M059J (cell line): ENCODE measurements at regions not wholly inside any gene's neighbourhood (a gene's known extent, or its start where the extent isn't known, plus 50 kb on each side); places are given as distances from the start of the nearest gene placed in this dataset.
A peak's percentile ranks its signal among the peaks of the same experiment; 100 is the strongest.
"Not testable (repeated sequence)": the region's sequence is repeated elsewhere in the genome, so short reads cannot be mapped to it uniquely, and the experiment has no call there.

Source experiments
- DNase-seq: peaks from one replicate; pipeline ENCODE4 v3.0.0-alpha.2; 2012; ENCODE audit warnings: low read depth

DNA sequence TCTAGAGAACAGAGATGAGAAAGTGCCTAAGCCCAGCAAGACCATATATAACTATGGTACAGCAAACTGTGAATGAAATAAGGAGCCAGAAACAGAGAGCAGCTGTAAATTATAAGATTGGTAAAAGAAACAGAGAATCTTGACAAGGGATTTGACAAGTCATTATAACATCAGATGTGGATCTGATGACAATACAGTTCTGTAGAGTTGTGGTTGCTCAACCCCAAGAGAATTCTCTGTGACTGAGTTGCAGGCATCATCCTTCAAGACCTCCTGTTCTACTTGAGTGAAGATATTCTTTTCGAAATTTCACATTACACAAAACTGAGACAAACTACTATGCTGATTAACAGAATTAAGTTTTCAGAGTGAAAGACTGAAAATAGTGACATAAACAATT is 343.1 kb upstream of the SLC39A10 start:
- DNase-seq: no peak

DNA sequence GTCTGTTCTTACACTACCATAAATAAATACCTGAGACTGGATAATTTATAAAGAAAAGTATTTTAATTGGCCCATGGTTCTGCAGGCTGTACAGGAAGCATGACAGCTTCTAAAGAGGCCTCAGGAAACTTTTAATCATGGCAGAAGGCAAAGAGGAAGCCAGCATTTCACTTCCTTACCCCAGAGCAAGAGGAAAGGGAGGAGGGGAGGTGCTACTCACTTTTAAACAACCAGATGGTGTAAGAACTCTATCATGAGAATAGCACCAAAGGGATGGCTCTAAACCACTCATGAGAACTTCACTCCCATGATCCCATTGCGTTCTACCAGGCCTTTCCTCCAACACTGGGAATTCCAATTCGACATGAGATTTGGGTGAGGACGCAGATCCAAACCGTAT is 344.4 kb upstream of the SLC39A10 start:
- no peak for DNase-seq

DNA sequence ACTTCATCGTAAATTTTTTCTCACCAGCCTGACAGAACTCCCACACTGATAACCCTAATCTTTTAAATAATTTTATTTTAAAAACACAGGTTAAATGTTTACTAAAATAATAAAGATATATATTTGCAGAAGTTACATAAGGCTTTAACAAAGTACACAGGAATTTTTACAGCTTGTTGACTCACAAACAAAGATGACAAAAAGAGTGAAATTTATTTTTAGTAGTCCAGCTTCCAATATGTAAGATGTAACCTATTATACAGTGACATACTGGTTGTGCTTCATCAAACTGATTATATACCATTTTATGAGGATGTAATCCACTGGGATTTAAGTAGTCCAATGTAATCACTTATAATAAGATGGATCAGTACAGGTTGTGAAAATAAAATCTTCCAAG is 348.9 kb upstream of the SLC39A10 start:
- DNase-seq: no peak

DNA sequence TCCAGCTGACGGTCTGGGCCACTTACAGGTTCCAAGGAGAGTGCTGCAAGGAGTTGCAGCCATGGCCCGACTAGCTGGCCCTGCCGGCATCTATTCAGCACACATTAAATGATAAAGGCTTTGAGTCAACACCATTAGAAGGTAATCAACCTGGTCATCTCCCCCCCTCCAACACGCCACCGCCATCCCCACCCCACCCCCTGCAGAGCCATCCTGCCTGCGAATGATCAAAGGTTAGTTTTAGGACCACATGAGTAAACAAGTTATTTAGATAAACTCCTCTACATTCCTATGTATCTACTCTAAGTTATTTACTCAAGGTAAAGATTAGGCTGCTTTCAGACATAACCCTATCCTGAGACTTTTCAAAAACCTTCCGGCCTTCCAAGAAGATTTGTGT is 349.3 kb upstream of the SLC39A10 start:
- DNase-seq: no peak

DNA sequence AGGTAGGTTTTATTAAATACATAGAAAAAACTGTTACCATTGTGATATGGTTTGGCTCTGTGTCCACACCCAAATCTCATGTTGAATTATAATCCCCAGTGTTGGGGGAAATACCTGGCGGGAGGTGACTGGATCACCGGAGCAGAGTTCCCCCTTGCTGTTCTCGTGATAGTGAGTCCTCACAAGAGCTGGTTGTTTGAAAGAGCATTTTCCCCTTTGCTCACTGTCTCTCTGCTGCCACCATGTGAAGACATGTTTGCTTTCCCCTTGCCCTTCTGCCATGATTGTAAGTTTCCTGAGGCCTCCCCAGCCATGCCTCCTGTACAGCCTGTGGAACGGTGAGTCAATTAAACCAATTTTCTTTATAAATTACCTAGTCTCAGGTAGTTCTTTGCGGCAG is 352.7 kb upstream of the SLC39A10 start:
- peak; percentile 38 for DNase-seq

DNA sequence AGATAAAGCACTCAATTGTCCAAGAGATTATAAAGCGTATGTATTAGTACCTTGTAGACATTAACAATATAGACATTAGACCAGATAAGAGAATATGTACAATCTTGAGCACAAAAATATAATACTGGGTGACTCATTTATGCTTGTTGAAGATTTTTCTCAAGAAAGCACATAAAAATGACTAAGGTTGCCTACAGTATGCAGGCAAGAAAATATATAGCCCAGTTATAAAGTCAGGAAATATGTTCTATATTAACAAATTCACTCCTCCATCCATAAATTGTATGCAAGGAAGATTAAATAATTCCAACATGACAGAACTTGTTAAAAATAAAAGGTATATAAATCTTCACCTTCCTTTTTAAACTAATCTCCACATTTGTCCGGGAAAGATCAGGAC is 356.4 kb upstream of the SLC39A10 start:
- DNase-seq: no peak

DNA sequence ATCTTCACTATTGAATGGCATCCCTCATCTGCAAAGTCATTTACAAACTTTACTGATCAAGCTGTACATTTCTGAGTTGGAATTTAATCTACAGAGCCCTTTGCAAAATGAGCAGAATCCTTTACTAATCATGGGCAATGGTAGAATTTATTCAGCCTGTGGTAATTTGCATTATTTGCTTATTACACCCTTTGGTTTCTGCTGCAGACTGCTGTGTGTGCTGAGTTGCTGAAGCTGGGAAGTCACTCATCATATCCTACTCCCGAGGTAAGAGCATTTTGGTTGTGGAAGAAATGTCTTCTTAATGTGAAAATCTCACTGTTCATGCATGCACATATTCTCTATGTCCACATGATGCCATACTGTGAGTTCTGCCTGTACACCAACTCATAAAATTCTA is 357.4 kb upstream of the SLC39A10 start:
- no peak for DNase-seq

DNA sequence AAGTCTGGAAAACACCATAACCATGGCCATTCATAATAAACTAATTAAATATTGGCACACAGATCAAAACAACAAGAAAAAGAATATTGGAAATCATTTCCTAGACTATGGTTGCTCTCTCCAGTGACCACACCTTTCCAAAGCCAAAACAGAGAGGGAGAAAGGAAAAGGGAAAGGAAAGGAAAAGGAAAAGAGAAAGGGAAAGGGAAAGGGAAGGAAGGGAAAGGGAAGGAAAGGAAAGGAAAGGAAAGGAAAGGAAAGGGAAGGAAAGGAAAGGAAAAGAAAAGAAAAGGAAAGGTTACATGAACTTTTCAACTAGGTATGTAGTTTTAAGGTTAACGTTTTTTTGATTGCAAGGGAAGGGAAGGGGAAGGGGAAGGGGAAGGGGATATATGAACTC is 360.5 kb upstream of the SLC39A10 start:
- no peak for DNase-seq

DNA sequence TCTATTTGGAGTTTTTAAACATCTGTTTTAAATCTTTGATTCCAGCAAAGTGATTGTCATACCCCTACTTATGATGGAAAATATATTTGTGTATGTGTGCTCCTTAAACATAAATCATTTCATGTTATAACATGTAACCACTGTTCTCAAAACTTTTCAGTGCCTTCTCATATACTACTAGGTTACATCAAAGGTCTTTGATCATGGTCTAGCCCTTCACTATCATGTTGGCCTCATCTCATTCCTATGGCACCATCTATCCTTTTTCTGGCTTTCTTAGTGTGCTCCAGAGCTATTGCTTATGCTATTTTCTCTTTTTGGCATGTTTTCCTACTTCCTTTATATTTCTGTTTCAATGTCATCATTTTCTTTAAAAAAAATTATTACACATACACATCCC is 367.9 kb upstream of the SLC39A10 start:
- DNase-seq: no peak

DNA sequence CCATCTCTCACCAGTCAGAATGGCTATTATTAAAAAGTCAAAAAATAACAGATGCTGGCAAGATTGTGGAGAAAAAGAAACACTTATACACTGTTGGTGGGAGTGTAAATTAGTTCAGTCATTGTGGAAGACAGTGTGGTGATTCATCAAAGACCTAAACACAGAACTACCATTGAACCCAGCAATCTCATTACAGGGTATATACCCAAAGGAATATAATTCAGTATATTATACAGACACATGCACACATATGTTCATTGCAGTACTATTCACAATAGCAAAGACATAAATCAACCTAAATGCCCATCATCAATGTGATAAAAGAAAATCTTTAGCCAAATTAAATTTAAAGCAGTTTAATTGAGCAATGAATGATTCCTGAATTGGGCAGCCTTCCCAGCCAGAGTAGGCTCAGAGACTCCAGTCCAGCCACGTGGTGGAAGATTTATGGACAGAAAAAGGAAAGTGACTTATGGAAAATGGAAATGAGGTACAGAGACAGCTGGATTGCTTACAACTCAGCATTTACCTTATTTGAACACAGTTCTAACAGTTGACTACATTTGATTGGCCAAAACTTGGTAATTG is 377.1 kb upstream of the SLC39A10 start:
- DNase-seq: peak; percentile 21

DNA sequence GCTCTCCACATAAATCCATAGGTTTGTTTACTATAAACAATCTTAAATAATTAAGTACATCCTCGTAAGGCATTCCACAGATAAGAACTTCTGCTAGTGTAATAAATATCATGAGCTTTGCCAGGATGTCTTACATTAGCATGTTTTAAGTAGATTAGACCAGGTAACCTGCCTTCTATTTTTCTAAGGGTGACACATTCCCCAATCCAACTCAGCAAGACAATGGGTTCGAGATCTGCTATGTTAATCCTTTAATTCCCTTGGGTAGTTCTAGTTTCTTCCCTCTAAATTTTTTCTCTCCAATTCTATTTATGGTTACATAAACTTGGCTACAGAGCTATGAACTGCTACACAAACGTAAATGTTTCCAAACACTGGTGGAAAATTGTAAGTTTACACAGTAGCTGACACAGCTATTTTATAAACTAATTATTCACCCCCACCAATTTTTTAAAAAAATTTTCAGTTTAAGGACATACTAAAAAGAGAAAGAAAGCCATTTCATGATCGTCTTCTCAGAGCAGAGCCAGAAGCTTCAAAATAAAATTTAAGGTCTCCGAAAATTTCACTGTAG is 386.5 kb upstream of the SLC39A10 start:
- no peak for DNase-seq

DNA sequence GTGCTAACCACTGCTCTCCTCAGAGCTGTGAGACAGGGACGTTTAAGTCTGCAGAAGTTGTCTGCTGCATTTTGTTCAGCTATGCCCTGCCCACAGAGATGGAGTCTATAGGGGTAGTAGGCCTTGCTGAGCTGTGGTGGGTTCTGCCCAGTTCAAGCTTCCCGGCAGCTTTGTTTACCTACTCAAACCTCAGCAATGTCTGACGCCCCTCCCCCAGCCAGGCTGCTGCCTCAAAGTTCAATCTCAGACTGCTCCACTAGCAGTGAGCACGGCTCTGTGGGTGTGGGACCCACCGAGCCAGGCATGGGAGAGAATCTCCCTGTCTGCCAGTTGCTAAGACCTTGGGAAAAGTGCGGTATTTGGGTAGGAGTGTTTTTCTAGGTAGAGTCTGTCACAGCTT is 387.8 kb upstream of the SLC39A10 start:
- DNase-seq: no peak

DNA sequence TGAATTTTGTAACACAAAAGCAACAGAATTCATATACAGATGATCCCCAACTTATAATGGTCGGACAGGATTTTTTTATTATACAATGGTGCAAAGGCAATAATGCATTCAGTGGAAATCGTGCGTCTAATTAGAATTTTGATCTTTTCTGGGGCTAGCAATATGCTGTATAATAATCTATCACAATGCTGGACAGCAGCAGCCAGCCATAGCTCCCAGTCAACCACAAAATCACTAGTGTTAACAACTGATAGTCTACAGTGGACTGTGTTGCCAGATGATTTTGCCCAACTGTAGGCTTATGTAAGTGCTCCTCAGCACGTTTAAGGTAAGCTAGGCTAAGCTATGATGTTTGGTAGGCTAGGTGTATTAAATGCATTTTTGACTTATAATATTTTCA is 399.0 kb upstream of the SLC39A10 start:
- no peak for DNase-seq

DNA sequence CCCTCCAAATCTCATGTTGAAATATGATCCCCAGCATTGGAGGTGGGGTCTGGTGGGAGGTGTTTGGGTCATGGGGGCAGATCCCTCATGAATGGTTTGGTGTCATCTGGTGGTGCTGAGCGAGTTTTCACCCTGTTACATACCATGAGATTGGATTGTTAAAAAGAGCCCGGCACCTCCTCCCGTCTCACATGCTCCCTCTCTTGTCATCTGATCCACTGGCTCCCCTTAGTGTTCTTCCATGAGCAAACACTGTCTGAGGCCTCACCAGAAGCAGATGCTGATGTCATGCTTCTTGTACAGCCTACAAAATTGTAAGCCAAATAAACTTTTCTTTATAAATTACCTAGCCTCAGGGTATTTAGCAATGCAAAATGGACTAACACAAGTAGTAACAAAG is 405.0 kb upstream of the SLC39A10 start:
- DNase-seq: peak; percentile 5

DNA sequence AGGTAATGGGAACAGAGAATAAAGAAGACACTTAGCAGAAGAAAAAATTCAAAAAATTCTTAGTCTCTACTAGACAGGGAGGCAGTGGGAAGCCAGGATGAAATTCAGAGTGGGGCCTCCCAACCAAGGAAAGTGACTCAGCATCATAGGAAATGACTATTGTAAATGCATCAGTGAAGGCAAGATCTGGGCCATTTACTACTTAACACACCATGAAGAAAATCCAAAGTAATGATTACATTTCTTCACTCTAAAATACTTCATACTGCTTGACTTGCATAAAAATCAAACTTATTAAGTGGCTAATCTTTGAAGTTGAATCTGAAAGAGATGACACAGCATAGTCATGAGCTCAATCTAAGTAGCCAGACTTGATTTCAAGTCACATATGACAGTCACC is 405.8 kb upstream of the SLC39A10 start:
- no peak for DNase-seq

DNA sequence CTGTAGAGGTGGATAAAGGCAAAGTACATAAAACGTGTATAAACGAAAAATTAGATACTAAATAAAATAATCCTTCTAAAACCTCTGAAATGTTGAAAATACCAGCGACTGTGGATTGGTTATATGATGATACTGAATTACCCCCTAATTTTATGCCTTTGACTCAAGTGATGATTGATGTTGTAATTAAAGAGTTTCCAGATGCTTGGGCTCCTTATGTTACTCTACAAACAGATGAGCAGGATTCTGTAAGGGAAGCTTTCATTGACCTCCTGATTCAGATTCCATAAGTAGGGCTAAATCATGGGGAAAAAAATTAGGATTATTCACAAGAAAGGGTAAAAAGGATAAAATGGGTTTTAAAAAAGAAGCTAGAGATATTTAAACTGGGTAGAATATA is 418.2 kb upstream of the SLC39A10 start:
- no peak for DNase-seq

DNA sequence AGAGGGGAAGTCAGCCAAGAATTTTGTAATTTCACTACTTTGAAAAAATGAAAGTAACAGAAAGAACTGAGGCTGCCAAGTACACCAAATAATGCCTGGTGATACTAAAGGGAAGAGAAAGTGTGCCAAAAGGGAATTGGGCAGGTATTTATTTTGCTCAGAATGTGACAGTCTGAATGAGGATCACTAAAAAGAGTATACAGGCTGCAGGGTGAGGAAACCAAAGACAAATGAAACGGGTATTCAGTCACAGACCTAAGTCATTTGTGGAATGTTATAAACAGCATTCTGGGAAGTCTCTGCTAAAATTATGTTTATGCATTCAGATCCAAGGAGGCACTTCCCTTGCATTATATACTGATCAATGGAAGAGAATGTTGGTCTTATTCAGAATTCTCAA is 418.6 kb upstream of the SLC39A10 start:
- DNase-seq: no peak

DNA sequence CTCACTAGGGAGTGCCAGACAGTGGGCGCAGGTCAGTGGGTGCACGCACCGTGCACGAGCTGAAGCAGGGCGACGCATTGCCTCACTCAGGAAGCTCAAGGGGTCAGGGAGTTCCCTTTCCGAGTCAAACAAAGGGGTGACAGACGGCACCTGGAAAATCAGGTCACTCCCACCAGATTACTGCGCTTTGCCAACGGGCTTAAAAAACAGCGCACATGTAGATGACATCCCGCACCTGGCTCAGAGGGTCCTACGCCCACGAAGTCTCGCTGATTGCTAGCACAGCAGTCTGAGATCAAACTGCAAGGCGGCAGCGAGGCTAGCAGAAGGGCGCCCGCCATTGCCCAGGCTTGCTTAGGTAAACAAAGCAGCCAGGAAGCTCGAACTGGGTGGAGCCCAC is 428.5 kb upstream of the SLC39A10 start:
- DNase-seq: not testable (repeated sequence)

DNA sequence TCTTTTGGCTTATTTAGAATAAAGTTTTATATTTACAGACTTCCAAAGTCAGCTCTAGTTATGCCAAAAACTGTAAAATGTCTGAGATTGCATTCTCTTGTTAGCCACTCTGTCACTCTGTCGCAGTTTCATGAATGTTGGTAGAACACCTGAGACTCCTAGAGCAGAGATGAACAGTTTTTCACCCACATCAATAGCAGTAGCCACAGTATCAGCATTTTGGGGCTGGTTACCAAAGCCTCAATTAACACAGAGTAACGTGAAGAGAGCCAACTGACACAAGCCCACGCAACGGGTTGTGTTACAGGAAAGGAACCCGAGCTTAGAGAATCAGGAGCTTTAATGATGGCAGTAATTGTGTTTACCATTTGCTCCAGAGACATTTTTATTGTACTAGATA is 443.0 kb upstream of the SLC39A10 start:
- no peak for DNase-seq

DNA sequence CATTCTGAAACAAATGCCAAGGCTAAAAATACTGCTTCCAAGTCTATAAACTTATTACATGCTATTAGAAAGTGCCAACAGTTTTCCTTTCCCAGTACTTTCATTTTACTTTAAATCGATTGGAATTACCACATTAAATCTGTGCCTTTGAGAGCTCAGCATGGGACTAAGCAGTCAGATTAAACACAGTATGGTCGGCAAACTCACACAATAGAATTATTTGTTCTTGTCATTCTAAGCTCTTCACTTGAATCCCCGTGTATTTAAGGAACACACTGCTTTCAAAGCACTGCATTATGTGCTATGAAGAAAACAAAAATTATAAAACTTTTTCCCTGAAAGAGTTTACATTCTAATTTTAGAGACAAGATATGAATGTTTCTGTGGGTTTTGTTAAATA is 444.4 kb upstream of the SLC39A10 start:
- no peak for DNase-seq

DNA sequence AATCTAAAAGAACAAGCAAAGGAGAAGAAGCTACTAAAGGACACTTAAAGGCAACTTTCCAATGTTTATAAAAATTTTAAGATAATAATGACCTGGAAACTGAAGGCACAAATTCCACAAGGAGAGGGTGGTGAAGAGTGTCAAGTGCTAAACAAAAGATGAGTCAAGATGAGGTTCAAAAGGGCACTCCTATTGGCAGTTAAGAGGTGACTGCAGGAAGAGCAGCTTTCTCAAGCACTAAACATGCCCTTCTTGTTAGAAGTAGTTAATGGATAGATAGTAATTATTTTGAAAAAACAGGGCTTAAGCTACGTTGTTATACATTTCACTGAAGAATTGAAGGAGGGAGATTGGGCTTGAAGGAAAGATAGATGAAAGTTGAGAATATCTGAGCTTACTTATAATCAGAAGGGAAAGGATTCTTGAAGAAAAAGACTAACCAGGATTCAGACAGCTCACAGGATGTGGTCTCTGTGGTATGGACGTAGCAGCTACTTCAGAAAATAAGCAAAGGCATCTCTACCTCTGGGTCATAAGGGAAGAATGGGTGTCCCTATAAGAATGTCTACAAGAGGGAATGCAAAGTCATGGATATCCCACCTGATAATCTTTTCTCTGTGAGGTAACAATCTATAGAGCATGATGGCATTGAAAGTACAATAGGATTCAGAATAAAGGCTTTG is 454.7 kb upstream of the SLC39A10 start:
- peak; percentile 61 for DNase-seq

DNA sequence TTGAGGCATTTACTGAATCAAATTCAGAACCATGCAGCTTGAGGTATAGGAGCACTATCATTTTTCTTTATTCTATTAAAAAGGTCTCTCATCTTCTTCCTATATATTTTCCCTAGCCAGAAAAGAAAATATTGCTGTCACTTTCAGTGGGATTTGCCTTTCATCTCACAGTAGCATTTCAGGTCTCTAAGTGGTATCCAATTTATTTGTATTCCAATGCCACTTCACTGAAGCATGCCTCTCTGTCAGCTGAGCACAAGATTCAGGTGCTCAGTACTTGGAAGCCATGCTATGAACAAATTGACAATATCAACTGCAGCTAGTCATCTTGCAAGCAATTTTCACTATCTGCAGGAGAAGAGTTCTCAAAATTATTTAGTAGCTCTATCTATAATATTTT is 457.2 kb upstream of the SLC39A10 start:
- DNase-seq: no peak

DNA sequence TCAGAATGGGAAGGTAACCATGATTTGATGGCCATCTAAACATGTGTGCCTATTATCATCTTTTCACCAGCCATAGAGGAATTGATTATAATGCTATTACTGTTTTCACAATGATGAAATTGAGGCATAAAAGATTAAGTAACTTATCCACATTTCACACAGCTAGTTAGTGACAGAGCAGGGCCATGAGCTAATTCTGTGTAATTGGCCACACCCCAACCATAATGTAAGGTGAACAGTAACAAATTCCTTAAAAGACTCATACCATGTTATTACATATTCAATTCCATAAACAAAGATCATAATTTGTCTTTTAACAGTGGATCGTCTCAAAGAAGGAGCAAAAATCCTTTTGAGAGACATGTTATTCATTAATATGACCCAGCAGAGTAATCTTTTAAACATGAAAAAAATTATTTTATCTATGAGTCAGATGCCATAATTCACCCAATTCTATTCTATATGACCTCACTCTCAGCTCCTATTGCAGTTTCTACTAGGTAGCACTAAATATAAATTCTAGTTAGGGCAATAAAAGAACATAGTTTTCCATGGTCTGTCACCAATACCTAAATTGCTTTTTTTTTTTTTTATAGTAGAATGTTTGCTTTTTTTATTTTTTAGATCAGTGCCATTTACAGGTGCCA is 475.8 kb upstream of the SLC39A10 start:
- no peak for DNase-seq
